Sigmoid colon (tissue), 6 donors: ENCODE measurements at regions not wholly inside any gene's neighbourhood (a gene's known extent, or its start where the extent isn't known, plus 50 kb on each side); places are given as distances from the start of the nearest gene placed in this dataset.

ENCODE experiments used
- DNase-seq: peaks from one replicate; pipeline ENCODE4 v3.0.0-alpha.2; 2019
- H3K27ac ChIP-seq, 4 donors: fragments of 200-600 bp; sonication (generic); one replicate each; pipeline ENCODE4 v1.5.1; 2016 to 2019; ENCODE audit warnings: mild to moderate bottlenecking in 1 of 4
- H3K27me3 ChIP-seq, 3 donors: fragments of 200-600 bp; sonication (generic); one replicate each; pipeline ENCODE4 v1.5.1; 2019; ENCODE audit warnings: mild to moderate bottlenecking in 1 of 3
- H3K36me3 ChIP-seq, 4 donors: fragments of 200-600 bp; sonication (generic); one replicate each; pipeline ENCODE4 v1.5.1; 2016 to 2019
- H3K4me1 ChIP-seq, 4 donors: fragments of 200-600 bp; sonication (generic); one replicate each; pipeline ENCODE4 v1.5.1; 2017 to 2019
- H3K4me3 ChIP-seq, 4 donors: fragments of 200-600 bp; sonication (generic); one replicate each; pipeline ENCODE4 v1.5.1; 2017 to 2019; ENCODE audit warnings: mild to moderate bottlenecking in 2 of 4, moderate library complexity in 1 of 4
- H3K9me3 ChIP-seq, 4 donors: fragments of 200-600 bp in 3 of 4; sonication (generic) in 3 of 4; one replicate each; pipeline versions ENCODE4 v1.5.1 to v1.6.1; 2013 to 2019
- EP300 ChIP-seq, 4 donors: sonication (generic); formaldehyde crosslinking; IDR thresholded peaks; one replicate each; pipeline ENCODE4 v1.6.1; 2017; ENCODE audit warnings: antibody characterized with exemption in 4 of 4
- POLR2A ChIP-seq, 2 donors: fragments of 450-650 bp; IDR thresholded peaks; one replicate each; pipeline ENCODE4 v1.6.1; 2016; ENCODE audit warnings: antibody characterized with exemption in 2 of 2, mild to moderate bottlenecking in 2 of 2, moderate library complexity in 2 of 2
- POLR2AphosphoS5 ChIP-seq, 4 donors: sonication (generic); formaldehyde crosslinking; IDR thresholded peaks; one replicate each; pipeline ENCODE4 v1.6.1; 2017; ENCODE audit warnings: antibody characterized with exemption in 4 of 4
- WGBS, 2 donors: extraction: QIAGEN DNeasy Blood & Tissue Kit; methylation state at CpG; one replicate each; pipeline ENCODE4 v1.1.7; 2013; 5-methylcytosine and 5-hydroxymethylcytosine counted together
- intact Hi-C: fragments of 100-400 bp; cut with DNase I; formaldehyde crosslinking; loops from one replicate; pipeline ENCODE4 v1.15.1; 2023
- TF ChIP-seq, protein P1 (sequence below), 4 experiments: fragments of 450-650 bp in 3 of 4; fragments of 200-600 bp in 1 of 4; IDR thresholded peaks; one replicate each; pipeline ENCODE4 v1.5.1; 2016 to 2019; ENCODE audit warnings: antibody characterized with exemption in 4 of 4, mild to moderate bottlenecking in 3 of 4, moderate library complexity in 2 of 4
- donor health status: healthy with polysubstance abuse.
- donor health status: healthy.

DNA sequence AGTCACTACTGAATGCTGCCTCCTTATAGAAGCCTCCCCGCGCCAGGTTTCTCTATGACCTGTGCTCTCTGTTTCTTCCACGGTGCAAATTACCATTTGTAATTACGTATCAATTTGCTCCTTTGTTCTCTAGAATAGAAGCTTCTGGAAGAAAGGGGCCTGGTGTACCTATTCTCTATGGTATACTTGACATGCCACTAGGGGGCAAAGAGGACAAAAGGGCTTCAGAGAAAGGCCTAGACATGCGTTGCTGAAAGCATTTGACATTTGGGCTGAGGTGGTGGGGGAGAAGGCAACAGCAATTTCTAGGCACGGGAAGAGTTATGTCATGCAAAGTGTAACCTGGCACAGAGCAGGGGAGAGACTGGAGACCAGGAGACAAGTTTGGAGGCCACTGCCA lies 148.7 kb downstream of the WDR11 start:
- DNase-seq = no peak
- H3K27ac ChIP-seq = no peak overlapping the region

DNA sequence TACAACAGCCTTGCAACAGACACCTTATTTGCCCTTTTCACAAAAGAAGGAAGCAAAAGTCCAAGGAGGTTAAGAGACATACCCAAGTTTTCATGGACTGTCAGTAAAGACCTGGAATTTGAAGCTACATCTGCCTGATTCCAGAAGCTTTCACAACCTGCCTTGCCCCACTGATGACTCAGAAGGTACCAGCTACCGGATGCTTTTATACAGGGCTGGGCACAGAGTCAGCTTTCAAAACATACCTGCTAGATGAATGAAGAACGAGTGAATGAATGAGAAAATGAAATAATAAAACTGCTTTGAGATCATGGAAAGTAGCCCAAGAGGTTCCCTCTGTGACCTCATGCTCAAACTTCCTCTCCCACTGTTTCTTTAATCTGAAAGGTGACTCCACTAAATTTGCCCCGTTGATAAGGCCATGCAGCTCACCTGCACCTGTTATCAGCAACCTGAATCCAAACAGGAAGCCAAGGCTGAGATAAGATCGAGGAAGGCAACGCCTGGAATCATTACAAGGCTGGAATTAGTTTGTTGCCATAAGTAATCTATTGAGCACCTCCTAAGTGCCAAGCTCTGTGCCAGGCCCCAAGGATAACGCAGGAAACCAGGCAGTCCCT lies 151.5 kb downstream of the WDR11 start:
- H3K4me1 ChIP-seq = no peaks in the 10 kb centered on the region
- H3K27ac ChIP-seq = no peak overlapping the region
- intact Hi-C loops = no loop called here
- H3K4me3 ChIP-seq = no peak overlapping the region
- H3K36me3 ChIP-seq = no peaks in the 10 kb centered on the region
- no peak for TF ChIP-seq POLR2A (IDR thresholded peaks at IDR 0.05)
- TF ChIP-seq POLR2AphosphoS5 (IDR thresholded peaks at IDR 0.05) = no peak
- TF ChIP-seq EP300 (IDR thresholded peaks at IDR 0.05) = no peak
- TF ChIP-seq, protein P1, sequence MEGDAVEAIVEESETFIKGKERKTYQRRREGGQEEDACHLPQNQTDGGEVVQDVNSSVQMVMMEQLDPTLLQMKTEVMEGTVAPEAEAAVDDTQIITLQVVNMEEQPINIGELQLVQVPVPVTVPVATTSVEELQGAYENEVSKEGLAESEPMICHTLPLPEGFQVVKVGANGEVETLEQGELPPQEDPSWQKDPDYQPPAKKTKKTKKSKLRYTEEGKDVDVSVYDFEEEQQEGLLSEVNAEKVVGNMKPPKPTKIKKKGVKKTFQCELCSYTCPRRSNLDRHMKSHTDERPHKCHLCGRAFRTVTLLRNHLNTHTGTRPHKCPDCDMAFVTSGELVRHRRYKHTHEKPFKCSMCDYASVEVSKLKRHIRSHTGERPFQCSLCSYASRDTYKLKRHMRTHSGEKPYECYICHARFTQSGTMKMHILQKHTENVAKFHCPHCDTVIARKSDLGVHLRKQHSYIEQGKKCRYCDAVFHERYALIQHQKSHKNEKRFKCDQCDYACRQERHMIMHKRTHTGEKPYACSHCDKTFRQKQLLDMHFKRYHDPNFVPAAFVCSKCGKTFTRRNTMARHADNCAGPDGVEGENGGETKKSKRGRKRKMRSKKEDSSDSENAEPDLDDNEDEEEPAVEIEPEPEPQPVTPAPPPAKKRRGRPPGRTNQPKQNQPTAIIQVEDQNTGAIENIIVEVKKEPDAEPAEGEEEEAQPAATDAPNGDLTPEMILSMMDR (IDR thresholded peaks at IDR 0.05) = no peak
- peaks cover 0 to 15% (median 4%) of the 10 kb centered on the region in 4 donors for H3K9me3 ChIP-seq
- DNase-seq = no peak
- WGBS, 2 donors = 18 to 59% methylated on average over 6 of the region's 6 CpGs
- no peaks in the 10 kb centered on the region for H3K27me3 ChIP-seq

More for the DNA sequence above, 148.7 kb downstream of the WDR11 start:
- intact Hi-C loops = no loop called here
- no peak for TF ChIP-seq EP300 (IDR thresholded peaks at IDR 0.05)
- no peak for TF ChIP-seq POLR2A (IDR thresholded peaks at IDR 0.05)
- TF ChIP-seq, protein P1 (IDR thresholded peaks at IDR 0.05) = no peak
- no peak for TF ChIP-seq POLR2AphosphoS5 (IDR thresholded peaks at IDR 0.05)
- Histone ChIP-seq H3K36me3 (no peaks in the 10 kb centered on the region), H3K4me1 (no peaks in the 10 kb centered on the region), H3K27me3 (no peaks in the 10 kb centered on the region), H3K4me3 (no peak overlapping the region), H3K9me3 (no peaks in the 10 kb centered on the region)
- 92 to 93% methylated on average over 6 of the region's 6 CpGs for WGBS, 2 donors

GRCh38 chr10:121005948-121006587 lies 154.9 kb downstream of the WDR11 start:
- no peaks in the 10 kb centered on the region for H3K4me1 ChIP-seq
- DNase-seq = no peak
- H3K4me3 ChIP-seq = no peak overlapping the region
- no peaks in the 10 kb centered on the region for H3K36me3 ChIP-seq
- H3K27ac ChIP-seq = no peak overlapping the region
- intact Hi-C loops = no loop called here
- no peak for TF ChIP-seq POLR2A (IDR thresholded peaks at IDR 0.05)
- TF ChIP-seq EP300 (IDR thresholded peaks at IDR 0.05) = no peak
- TF ChIP-seq, protein P1 (IDR thresholded peaks at IDR 0.05) = no peak
- TF ChIP-seq POLR2AphosphoS5 (IDR thresholded peaks at IDR 0.05) = no peak
- whole genome bisulfite sequencing, 2 donors = 89 to 90% methylated on average over 5 of the region's 5 CpGs
- no peaks in the 10 kb centered on the region for H3K27me3 ChIP-seq
- H3K9me3 ChIP-seq = peaks cover 0 to 15% (median 4%) of the 10 kb centered on the region in 4 donors

- Histone ChIP-seq H3K36me3 (no peaks in the 10 kb centered on the region), H3K4me1 (no peaks in the 10 kb centered on the region), H3K27me3 (no peaks in the 10 kb centered on the region), H3K9me3 (peaks cover 0 to 15% (median 4%) of the 10 kb centered on the region in 4 donors), H3K4me3 (no peak overlapping the region), H3K27ac (no peak overlapping the region)
- DNase-seq = no peak
- 91 to 95% methylated on average over 2 of the region's 2 CpGs for WGBS, 2 donors
- intact Hi-C loops = no loop called here
- TF ChIP-seq EP300 (IDR thresholded peaks at IDR 0.05) = no peak
- TF ChIP-seq POLR2AphosphoS5 (IDR thresholded peaks at IDR 0.05) = no peak
- TF ChIP-seq, protein P1 (IDR thresholded peaks at IDR 0.05) = no peak
- TF ChIP-seq POLR2A (IDR thresholded peaks at IDR 0.05) = no peak
Measured at GRCh38 chr10:121007264-121007663, 156.1 kb downstream of the WDR11 start.
